Mononuclear cell (primary cell): ENCODE measurements at regions not wholly inside any gene's neighbourhood (a gene's known extent, or its start where the extent isn't known, plus 50 kb on each side); places are given as distances from the start of the nearest gene placed in this dataset.
"Not testable (repeated sequence)": the region's sequence is repeated elsewhere in the genome, so short reads cannot be mapped to it uniquely, and the experiment has no call there.

Experiments used
- H3K27me3 ChIP-seq: 2 replicates; pipeline ENCODE4 v1.6.0; 2011; ENCODE audit warnings: low read length, control low read depth; ENCODE audit not compliant: insufficient read depth
- H3K4me1 ChIP-seq: 2 replicates; pipeline ENCODE4 v1.5.1; 2011; ENCODE audit warnings: mild to moderate bottlenecking, low read length, control low read depth; ENCODE audit not compliant: insufficient read depth
- H3K4me3 ChIP-seq: 2 replicates; pipeline ENCODE4 v1.5.1; 2011; ENCODE audit warnings: mild to moderate bottlenecking, low read length, moderate library complexity
- H3K9me3 ChIP-seq: 2 replicates; pipeline ENCODE4 v1.5.1; 2011; ENCODE audit warnings: low read depth, mild to moderate bottlenecking, control low read depth, low read length

DNA sequence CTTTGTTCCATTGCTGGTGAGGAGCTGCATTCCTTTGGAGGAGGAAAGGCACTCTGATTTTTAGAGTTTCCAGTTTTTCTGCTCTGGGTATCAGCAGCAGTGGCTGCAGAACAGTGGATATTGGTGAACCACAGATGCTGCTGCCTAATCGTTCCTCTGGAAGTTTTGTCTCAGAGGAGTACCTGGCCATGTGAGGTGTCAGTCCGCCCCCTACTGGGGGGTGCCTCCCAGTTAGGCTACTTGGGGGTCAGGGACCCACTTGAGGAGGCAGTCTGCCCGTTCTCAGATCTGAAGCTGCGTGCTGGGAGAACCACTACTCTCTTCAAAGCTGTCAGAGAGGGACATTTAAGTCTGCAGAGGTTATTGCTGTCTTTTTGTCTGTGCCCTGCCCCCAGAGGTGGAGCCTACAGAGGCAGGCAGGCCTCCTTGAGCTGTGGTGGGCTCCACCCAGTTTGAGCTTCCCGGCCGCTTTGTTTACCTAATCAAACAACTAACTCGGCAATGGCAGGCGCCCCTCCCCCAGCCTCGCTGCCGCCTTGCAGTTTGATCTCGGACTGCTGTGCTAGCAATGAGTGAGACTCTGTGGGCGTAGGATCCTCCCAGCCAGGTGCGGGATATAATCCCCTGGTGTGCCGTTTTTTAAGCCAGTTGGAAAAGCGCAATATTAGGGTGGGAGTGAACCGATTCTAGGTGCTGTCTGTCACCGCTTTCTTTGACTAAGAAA is 467.3 kb upstream of the TBL1XR1 start:
- H3K27me3 ChIP-seq, H3K4me1 ChIP-seq, H3K9me3 ChIP-seq, H3K4me3 ChIP-seq: not testable (repeated sequence)

- no peaks in the 10 kb centered on the region for H3K9me3 ChIP-seq
- no peaks in the 10 kb centered on the region for H3K27me3 ChIP-seq
- H3K4me3 ChIP-seq, result no peak overlapping the region
- no peaks in the 10 kb centered on the region for H3K4me1 ChIP-seq
Observed at GRCh38 chr3:177665122-177665808, 468.0 kb upstream of the TBL1XR1 start.

DNA sequence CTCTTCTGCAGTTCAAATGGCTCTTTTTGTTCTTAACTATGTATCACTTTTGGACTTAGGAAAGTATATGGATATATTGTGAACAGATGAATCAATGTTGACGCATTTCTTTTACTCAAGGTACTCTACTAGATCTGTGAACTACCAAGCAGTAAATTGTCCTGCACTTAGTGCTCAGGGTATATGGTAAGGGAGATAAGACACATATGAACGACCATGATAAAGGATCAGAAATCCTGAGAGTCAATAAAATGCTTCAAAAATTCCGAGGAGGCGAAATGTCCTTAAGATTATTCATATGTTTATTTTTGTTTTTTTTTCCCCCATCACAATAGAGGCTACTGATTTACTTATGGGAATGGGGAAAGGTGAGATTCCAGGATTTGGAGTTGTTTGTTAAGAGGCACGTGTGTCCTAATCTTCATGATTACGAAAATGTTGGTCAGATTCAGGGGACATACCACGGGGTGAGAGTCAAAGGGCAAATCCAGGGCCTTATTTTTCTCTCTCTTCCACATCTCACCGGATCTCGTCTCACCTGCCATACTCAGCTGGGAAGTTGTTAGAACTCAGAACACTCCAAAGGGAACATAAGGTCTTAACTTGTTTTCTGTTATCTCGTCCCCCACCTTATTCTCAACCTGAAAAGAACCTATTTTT is 475.1 kb upstream of the TBL1XR1 start:
- no peak overlapping the region for H3K4me3 ChIP-seq
- H3K9me3 ChIP-seq, result no peaks in the 10 kb centered on the region
- H3K27me3 ChIP-seq, result no peaks in the 10 kb centered on the region
- H3K4me1 ChIP-seq, result peaks cover 8% of the 10 kb centered on the region

GRCh38 chr3:177673112-177673914 is 476.0 kb upstream of the TBL1XR1 start:
- Histone ChIP-seq H3K27me3 (no peaks in the 10 kb centered on the region), H3K4me3 (no peak overlapping the region), H3K4me1 (peaks cover 8% of the 10 kb centered on the region), H3K9me3 (no peaks in the 10 kb centered on the region)

DNA sequence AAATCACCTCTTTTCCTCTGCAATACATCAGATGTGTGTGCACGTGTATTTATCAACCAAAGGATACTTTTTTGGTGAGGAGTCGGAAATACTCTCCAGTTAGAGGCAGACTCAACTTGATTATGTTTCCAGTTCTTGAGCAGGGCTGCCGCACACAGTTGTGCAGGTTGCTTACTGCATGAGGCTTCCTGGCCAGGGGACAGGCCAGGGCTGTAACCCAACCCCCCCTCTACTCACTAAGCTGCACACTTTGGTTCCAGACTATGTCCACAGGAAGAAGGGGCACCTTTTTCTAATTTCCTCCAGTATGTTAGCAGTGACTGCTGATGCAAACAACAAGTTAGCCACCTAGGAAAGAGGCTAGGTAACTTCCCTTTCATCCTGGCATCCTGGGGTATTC is 476.9 kb upstream of the TBL1XR1 start:
- no peak overlapping the region for H3K4me3 ChIP-seq
- no peaks in the 10 kb centered on the region for H3K9me3 ChIP-seq
- H3K4me1 ChIP-seq, result peaks cover 8% of the 10 kb centered on the region
- no peaks in the 10 kb centered on the region for H3K27me3 ChIP-seq

- no peaks in the 10 kb centered on the region for H3K27me3 ChIP-seq
- peaks cover 14% of the 10 kb centered on the region for H3K4me1 ChIP-seq
- H3K4me3 ChIP-seq, result no peak overlapping the region
- H3K9me3 ChIP-seq, result no peaks in the 10 kb centered on the region
Observed at GRCh38 chr3:177676148-177676547, 478.9 kb upstream of the TBL1XR1 start.

GRCh38 chr3:177676947-177677587 is 479.8 kb upstream of the TBL1XR1 start:
- Histone ChIP-seq H3K4me3 (no peak overlapping the region), H3K4me1 (peaks cover 16% of the 10 kb centered on the region), H3K27me3 (no peaks in the 10 kb centered on the region), H3K9me3 (no peaks in the 10 kb centered on the region)

- Histone ChIP-seq H3K4me3 (no peak overlapping the region), H3K27me3 (no peaks in the 10 kb centered on the region), H3K9me3 (no peaks in the 10 kb centered on the region), H3K4me1 (peaks cover 16% of the 10 kb centered on the region)
Observed at GRCh38 chr3:177679568-177680471, 482.5 kb upstream of the TBL1XR1 start.

GRCh38 chr3:177680472-177680821 is 483.2 kb upstream of the TBL1XR1 start:
- H3K4me1 ChIP-seq, result peaks cover 16% of the 10 kb centered on the region
- no peak overlapping the region for H3K4me3 ChIP-seq
- no peaks in the 10 kb centered on the region for H3K9me3 ChIP-seq
- H3K27me3 ChIP-seq, result no peaks in the 10 kb centered on the region

- Histone ChIP-seq H3K27me3 (no peaks in the 10 kb centered on the region), H3K9me3 (no peaks in the 10 kb centered on the region), H3K4me1 (peaks cover 16% of the 10 kb centered on the region), H3K4me3 (no peak overlapping the region)
Observed at GRCh38 chr3:177681156-177681555, 483.9 kb upstream of the TBL1XR1 start.

DNA sequence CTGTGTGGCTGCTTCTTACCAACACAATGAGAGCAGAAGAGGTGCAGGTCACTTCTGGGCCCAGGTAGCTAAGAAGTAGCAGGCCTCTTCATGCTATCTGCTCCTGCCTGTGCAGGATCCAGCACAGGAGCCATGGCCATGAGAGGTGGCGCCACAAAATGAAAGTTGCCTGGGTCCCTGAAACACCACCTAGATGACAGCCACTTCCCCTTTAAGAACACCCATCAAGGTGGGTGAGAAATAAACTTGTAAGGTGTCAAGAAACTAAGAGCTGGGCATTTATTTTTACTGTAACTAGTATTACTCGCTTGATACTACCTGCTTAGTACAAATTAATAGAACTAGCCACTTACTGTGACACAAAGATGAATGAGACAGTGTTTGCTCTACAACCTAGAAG is 484.6 kb upstream of the TBL1XR1 start:
- no peaks in the 10 kb centered on the region for H3K9me3 ChIP-seq
- H3K27me3 ChIP-seq, result no peaks in the 10 kb centered on the region
- peaks cover 16% of the 10 kb centered on the region for H3K4me1 ChIP-seq
- no peak overlapping the region for H3K4me3 ChIP-seq

GRCh38 chr3:177683586-177683985 is 486.3 kb upstream of the TBL1XR1 start:
- Histone ChIP-seq H3K4me1 (peaks cover 16% of the 10 kb centered on the region), H3K9me3 (no peaks in the 10 kb centered on the region)

GRCh38 chr3:177686671-177687070 is 489.4 kb upstream of the TBL1XR1 start:
- peaks cover 10% of the 10 kb centered on the region for H3K4me1 ChIP-seq
- no peak overlapping the region for H3K4me3 ChIP-seq
- no peaks in the 10 kb centered on the region for H3K27me3 ChIP-seq
- H3K9me3 ChIP-seq, result no peaks in the 10 kb centered on the region

More at GRCh38 chr3:177683586-177683985, 486.3 kb upstream of the TBL1XR1 start:
- no peak overlapping the region for H3K4me3 ChIP-seq
- H3K27me3 ChIP-seq, result no peaks in the 10 kb centered on the region

- Histone ChIP-seq H3K9me3 (no peaks in the 10 kb centered on the region), H3K4me1 (peaks cover 8% of the 10 kb centered on the region), H3K4me3 (no peak overlapping the region), H3K27me3 (no peaks in the 10 kb centered on the region)
Observed at GRCh38 chr3:177687291-177687690, 490.0 kb upstream of the TBL1XR1 start.
